Vagina (tissue), 2 donors: ENCODE measurements at regions not wholly inside any gene's neighbourhood (a gene's known extent, or its start where the extent isn't known, plus 50 kb on each side); places are given as distances from the start of the nearest gene placed in this dataset.

ENCODE experiments used
- POLR2A ChIP-seq, 2 donors: fragments of 450-650 bp; IDR thresholded peaks; one replicate each; pipeline ENCODE4 v1.6.1; 2017; ENCODE audit warnings: antibody characterized with exemption in 2 of 2, mild to moderate bottlenecking in 2 of 2, moderate library complexity in 2 of 2
- POLR2AphosphoS5 ChIP-seq, 2 donors: sonication (generic); formaldehyde crosslinking; IDR thresholded peaks; one replicate each; pipeline ENCODE4 v1.9.0; 2017; ENCODE audit warnings: antibody characterized with exemption in 2 of 2, mild to moderate bottlenecking in 2 of 2, low read depth in 1 of 2; ENCODE audit not compliant: insufficient read depth in 1 of 2
- TF ChIP-seq, protein P1 (sequence below), 3 experiments: fragments of 450-650 bp in 2 of 3; fragments of 200-600 bp in 1 of 3; sonication (generic) in 1 of 3; IDR thresholded peaks; one replicate each; pipeline ENCODE4 v1.5.1; 2017 to 2019; ENCODE audit warnings: antibody characterized with exemption in 3 of 3, mild to moderate bottlenecking in 2 of 3, moderate library complexity in 2 of 3

DNA sequence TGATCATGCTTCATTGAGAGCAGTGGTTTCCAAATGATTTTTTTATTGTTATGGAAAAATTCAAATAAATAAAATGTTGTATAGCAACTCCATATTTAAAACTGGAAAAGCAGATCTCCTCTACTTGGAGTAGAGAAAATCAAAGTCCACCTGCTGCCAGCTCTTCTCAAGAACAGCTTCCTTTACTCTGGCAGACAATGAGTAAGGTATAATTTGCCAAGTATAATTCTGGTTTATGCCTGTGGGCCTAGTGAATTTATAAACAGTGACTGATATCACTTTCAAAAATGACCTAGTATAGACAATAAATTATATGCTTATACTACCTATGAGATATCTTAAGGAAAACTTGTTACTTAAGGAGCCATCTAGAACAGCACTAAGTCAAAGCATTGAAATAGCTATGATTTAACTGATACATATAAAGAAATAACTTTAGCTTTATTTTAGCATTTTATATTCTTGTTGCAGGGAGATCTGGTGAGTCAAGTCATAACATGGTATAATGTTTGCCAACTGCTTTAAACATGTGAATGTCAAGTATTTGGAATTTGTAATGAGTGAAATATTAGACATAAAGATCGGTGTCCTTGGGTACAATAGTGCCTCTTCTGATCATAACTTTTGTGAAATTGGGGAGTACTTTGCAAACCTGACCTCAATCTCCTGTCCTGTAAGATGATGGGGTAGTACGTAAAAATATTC, 1389.1 kb upstream of the PIK3C3 start:
- TF ChIP-seq POLR2AphosphoS5 (IDR thresholded peaks at IDR 0.05; ENCODE audit: insufficient read depth in 1 of 2, low read depth in 1 of 2) (no peak), POLR2A (IDR thresholded peaks at IDR 0.05) (no peak)
- TF ChIP-seq, protein P1, sequence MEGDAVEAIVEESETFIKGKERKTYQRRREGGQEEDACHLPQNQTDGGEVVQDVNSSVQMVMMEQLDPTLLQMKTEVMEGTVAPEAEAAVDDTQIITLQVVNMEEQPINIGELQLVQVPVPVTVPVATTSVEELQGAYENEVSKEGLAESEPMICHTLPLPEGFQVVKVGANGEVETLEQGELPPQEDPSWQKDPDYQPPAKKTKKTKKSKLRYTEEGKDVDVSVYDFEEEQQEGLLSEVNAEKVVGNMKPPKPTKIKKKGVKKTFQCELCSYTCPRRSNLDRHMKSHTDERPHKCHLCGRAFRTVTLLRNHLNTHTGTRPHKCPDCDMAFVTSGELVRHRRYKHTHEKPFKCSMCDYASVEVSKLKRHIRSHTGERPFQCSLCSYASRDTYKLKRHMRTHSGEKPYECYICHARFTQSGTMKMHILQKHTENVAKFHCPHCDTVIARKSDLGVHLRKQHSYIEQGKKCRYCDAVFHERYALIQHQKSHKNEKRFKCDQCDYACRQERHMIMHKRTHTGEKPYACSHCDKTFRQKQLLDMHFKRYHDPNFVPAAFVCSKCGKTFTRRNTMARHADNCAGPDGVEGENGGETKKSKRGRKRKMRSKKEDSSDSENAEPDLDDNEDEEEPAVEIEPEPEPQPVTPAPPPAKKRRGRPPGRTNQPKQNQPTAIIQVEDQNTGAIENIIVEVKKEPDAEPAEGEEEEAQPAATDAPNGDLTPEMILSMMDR (IDR thresholded peaks at IDR 0.05), result no peak
